GM18909 (cell line): ENCODE measurements at regions not wholly inside any gene's neighbourhood (a gene's known extent, or its start where the extent isn't known, plus 50 kb on each side); places are given as distances from the start of the nearest gene placed in this dataset.

Experiments
- ATAC-seq: cut with Tn5 transposase; IDR thresholded peaks from one replicate; pipeline ENCODE4 v1.9.1; 2021; ENCODE audit warnings: mild to moderate bottlenecking; ENCODE audit not compliant: unreplicated experiment, poor library complexity

GRCh38 chr5:74251141-74252035, 389.1 kb downstream of the ENC1 start:
- ATAC-seq = no peak

- no peak for ATAC-seq
Measured at GRCh38 chr5:74250304-74251102, 390.0 kb downstream of the ENC1 start.

GRCh38 chr5:74248576-74248975, 392.0 kb downstream of the ENC1 start:
- ATAC-seq = no peak

GRCh38 chr5:74244406-74244805, 396.1 kb downstream of the ENC1 start:
- no peak for ATAC-seq

GRCh38 chr5:74243634-74244033, 396.9 kb downstream of the ENC1 start:
- ATAC-seq = no peak

GRCh38 chr5:74242516-74242915, 398.0 kb downstream of the ENC1 start:
- no peak for ATAC-seq

GRCh38 chr5:74241751-74242140, 398.8 kb downstream of the ENC1 start:
- no peak for ATAC-seq

GRCh38 chr5:74240783-74241750, 399.5 kb downstream of the ENC1 start:
- ATAC-seq = no peak

- no peak for ATAC-seq
Measured at GRCh38 chr5:74239261-74239660, 401.3 kb downstream of the ENC1 start.

- ATAC-seq = no peak
Measured at GRCh38 chr5:74237571-74238145, 402.9 kb downstream of the ENC1 start.

GRCh38 chr5:74235552-74235951, 405.0 kb downstream of the ENC1 start:
- ATAC-seq = no peak

GRCh38 chr5:74233571-74233970, 407.0 kb downstream of the ENC1 start:
- no peak for ATAC-seq

- no peak for ATAC-seq
Measured at GRCh38 chr5:74233091-74233490, 407.4 kb downstream of the ENC1 start.

- ATAC-seq = no peak
Measured at GRCh38 chr5:74232276-74232675, 408.3 kb downstream of the ENC1 start.

- ATAC-seq = no peak
Measured at GRCh38 chr5:74231697-74232096, 408.8 kb downstream of the ENC1 start.

GRCh38 chr5:74226716-74227485, 413.6 kb downstream of the ENC1 start:
- ATAC-seq = no peak

- ATAC-seq = no peak
Measured at GRCh38 chr5:74225587-74225986, 414.9 kb downstream of the ENC1 start.

GRCh38 chr5:74224331-74224730, 416.2 kb downstream of the ENC1 start:
- no peak for ATAC-seq

- no peak for ATAC-seq
Measured at GRCh38 chr5:74222806-74223205, 417.7 kb downstream of the ENC1 start.
